Large intestine (tissue), 3 donors: ENCODE measurements at regions not wholly inside any gene's neighbourhood (a gene's known extent, or its start where the extent isn't known, plus 50 kb on each side); places are given as distances from the start of the nearest gene placed in this dataset.
"Not testable (repeated sequence)": the region's sequence is repeated elsewhere in the genome, so short reads cannot be mapped to it uniquely, and the experiment has no call there.

Experiments
- DNase-seq, 2 donors: peaks; one replicate each; pipeline versions ENCODE4 v3.0.0 to v3.0.0-alpha.2; 2013
- H3K27ac ChIP-seq: one replicate; pipeline ENCODE4 v1.5.1; 2013; ENCODE audit warnings: low read length
- H3K27me3 ChIP-seq: 2 replicates; pipeline ENCODE4 v1.6.1; 2013; ENCODE audit warnings: low read length; ENCODE audit not compliant: control insufficient read depth, insufficient read depth
- H3K36me3 ChIP-seq: 2 replicates; pipeline ENCODE4 v1.6.1; 2013; ENCODE audit warnings: low read length; ENCODE audit not compliant: control insufficient read depth, insufficient read depth
- H3K4me1 ChIP-seq: one replicate; pipeline ENCODE4 v1.6.1; 2013; ENCODE audit warnings: low read length; ENCODE audit not compliant: control insufficient read depth, insufficient read depth
- H3K4me3 ChIP-seq: one replicate; pipeline ENCODE4 v1.5.1; 2013; ENCODE audit warnings: low read length
- H3K9me3 ChIP-seq: one replicate; pipeline ENCODE4 v1.6.1; 2013; ENCODE audit warnings: mild to moderate bottlenecking, low read depth, low read length, moderate library complexity; ENCODE audit not compliant: control insufficient read depth
- WGBS: methylation state at CpG from one replicate; pipeline ENCODE4 v1.1.5; 2013; ENCODE audit warnings: low lambda C conversion rate; ENCODE audit not compliant: insufficient coverage; 5-methylcytosine and 5-hydroxymethylcytosine counted together

- peak; percentile 71 to 87 for DNase-seq
- no peaks in the 10 kb centered on the region for H3K9me3 ChIP-seq
- H3K36me3 ChIP-seq: no peaks in the 10 kb centered on the region
- peaks cover 11% of the 10 kb centered on the region for H3K4me1 ChIP-seq
- no CpG with 5 or more reads among the region's 2 CpGs for WGBS
- peak overlapping the region; percentile 58 for H3K27ac ChIP-seq
- H3K27me3 ChIP-seq: no peaks in the 10 kb centered on the region
- no peak overlapping the region for H3K4me3 ChIP-seq
These were observed 473.1 kb downstream of the DIRAS2 start for GRCh38 chr9:90169490-90169889.

GRCh38 chr9:90173935-90174334 is 468.7 kb downstream of the DIRAS2 start:
- DNase-seq, H3K27ac ChIP-seq, H3K36me3 ChIP-seq, H3K4me1 ChIP-seq, H3K9me3 ChIP-seq, H3K4me3 ChIP-seq, H3K27me3 ChIP-seq: not testable (repeated sequence)
- WGBS: no CpG with 5 or more reads among the region's 4 CpGs

- WGBS: 100% methylated on average over 1 of the region's 10 CpGs
- H3K36me3 ChIP-seq, H3K4me1 ChIP-seq, H3K4me3 ChIP-seq, H3K27me3 ChIP-seq, H3K9me3 ChIP-seq, H3K27ac ChIP-seq: not testable (repeated sequence)
- DNase-seq: peak; percentile 21 to 56
These were observed 468.3 kb downstream of the DIRAS2 start for GRCh38 chr9:90174346-90174745.

- Histone ChIP-seq H3K4me1 (no peaks in the 10 kb centered on the region), H3K36me3 (no peaks in the 10 kb centered on the region), H3K27ac (no peak overlapping the region), H3K4me3 (no peak overlapping the region), H3K9me3 (no peaks in the 10 kb centered on the region), H3K27me3 (no peaks in the 10 kb centered on the region)
- no CpG with 5 or more reads among the region's 3 CpGs for WGBS
- DNase-seq: no peak
These were observed 467.4 kb downstream of the DIRAS2 start for GRCh38 chr9:90175257-90175656.

- Histone ChIP-seq H3K9me3 (no peaks in the 10 kb centered on the region), H3K27ac (no peak overlapping the region), H3K36me3 (no peaks in the 10 kb centered on the region), H3K27me3 (no peaks in the 10 kb centered on the region), H3K4me1 (no peaks in the 10 kb centered on the region), H3K4me3 (no peak overlapping the region)
- no peak for DNase-seq
- WGBS: no CpG with 5 or more reads among the region's 4 CpGs
These were observed 466.8 kb downstream of the DIRAS2 start for GRCh38 chr9:90175865-90176264.

GRCh38 chr9:90176901-90177300 is 465.7 kb downstream of the DIRAS2 start:
- Histone ChIP-seq H3K36me3 (no peaks in the 10 kb centered on the region), H3K4me3 (no peak overlapping the region), H3K27me3 (no peaks in the 10 kb centered on the region), H3K27ac (no peak overlapping the region), H3K4me1 (no peaks in the 10 kb centered on the region), H3K9me3 (no peaks in the 10 kb centered on the region)
- no peak for DNase-seq
- WGBS: 100% methylated on average over 2 of the region's 2 CpGs

- H3K4me3 ChIP-seq: no peak overlapping the region
- no peak overlapping the region for H3K27ac ChIP-seq
- no CpG with 5 or more reads among the region's 1 CpG for WGBS
- no peaks in the 10 kb centered on the region for H3K9me3 ChIP-seq
- no peaks in the 10 kb centered on the region for H3K4me1 ChIP-seq
- H3K27me3 ChIP-seq: no peaks in the 10 kb centered on the region
- no peaks in the 10 kb centered on the region for H3K36me3 ChIP-seq
- DNase-seq: no peak
These were observed 462.2 kb downstream of the DIRAS2 start for GRCh38 chr9:90180381-90180780.

GRCh38 chr9:90188656-90189055 is 454.0 kb downstream of the DIRAS2 start:
- Histone ChIP-seq H3K4me3 (no peak overlapping the region), H3K27me3 (no peaks in the 10 kb centered on the region), H3K36me3 (no peaks in the 10 kb centered on the region), H3K4me1 (no peaks in the 10 kb centered on the region), H3K27ac (no peak overlapping the region), H3K9me3 (no peaks in the 10 kb centered on the region)
- no peak for DNase-seq
- 60% methylated on average over 2 of the region's 2 CpGs for whole genome bisulfite sequencing

- no peak for DNase-seq
- H3K27me3 ChIP-seq: no peaks in the 10 kb centered on the region
- H3K4me1 ChIP-seq: no peaks in the 10 kb centered on the region
- H3K36me3 ChIP-seq: no peaks in the 10 kb centered on the region
- no peak overlapping the region for H3K4me3 ChIP-seq
- H3K27ac ChIP-seq: no peak overlapping the region
- 93% methylated on average over 3 of the region's 6 CpGs for WGBS
- H3K9me3 ChIP-seq: no peaks in the 10 kb centered on the region
These were observed 453.3 kb downstream of the DIRAS2 start for GRCh38 chr9:90189306-90189705.

- WGBS: no CpG with 5 or more reads among the region's 7 CpGs
- not testable (repeated sequence) for H3K27me3 ChIP-seq, H3K4me1 ChIP-seq, H3K27ac ChIP-seq, H3K9me3 ChIP-seq, H3K36me3 ChIP-seq, H3K4me3 ChIP-seq, DNase-seq
These were observed 450.2 kb downstream of the DIRAS2 start for GRCh38 chr9:90192465-90192864.

- no peak overlapping the region for H3K4me3 ChIP-seq
- no CpG with 5 or more reads among the region's 3 CpGs for WGBS
These were observed 443.7 kb downstream of the DIRAS2 start for GRCh38 chr9:90198956-90199355.

More at GRCh38 chr9:90198956-90199355, 443.7 kb downstream of the DIRAS2 start:
- Histone ChIP-seq H3K27ac (peak overlapping the region; percentile 31), H3K27me3 (no peaks in the 10 kb centered on the region), H3K36me3 (no peaks in the 10 kb centered on the region), H3K9me3 (no peaks in the 10 kb centered on the region), H3K4me1 (peaks cover 4% of the 10 kb centered on the region)
- no peak for DNase-seq
